ENCODE measurements at regions not wholly inside any gene's neighbourhood (a gene's known extent, or its start where the extent isn't known, plus 50 kb on each side); places are given as distances from the start of the nearest gene placed in this dataset.

- no peak for DNase-seq (ENCODE audit: low read depth in 6 of 9, low spot score in 9 of 9)
- no peaks in the 10 kb centered on the region for H3K36me3 ChIP-seq (ENCODE audit: control insufficient read depth in 2 of 2, insufficient read depth in 2 of 2, low read length in 1 of 2)
- 92% methylated on average over 8 of the region's 8 CpGs for WGBS
Measured at GRCh38 chrX:9087271-9088040, 53.5 kb upstream of the FAM9B start.

GRCh38 chrX:9088896-9089295, 55.0 kb upstream of the FAM9B start:
- Histone ChIP-seq H3K4me3 (ENCODE audit: low read length in 2 of 2) (no peak overlapping the region), H3K27me3 (ENCODE audit: control insufficient read depth in 2 of 2, insufficient read depth in 1 of 2, low read length in 1 of 2) (no peaks in the 10 kb centered on the region), H3K9me3 (ENCODE audit: control insufficient read depth in 2 of 2, insufficient read depth in 1 of 2, low read length in 1 of 2) (no peaks in the 10 kb centered on the region), H3K4me1 (ENCODE audit: control insufficient read depth in 2 of 2, insufficient read depth in 2 of 2, low read length in 2 of 2) (no peaks in the 10 kb centered on the region), H3K36me3 (ENCODE audit: control insufficient read depth in 2 of 2, insufficient read depth in 2 of 2, low read length in 1 of 2) (no peaks in the 10 kb centered on the region), H3K27ac (ENCODE audit: low read depth in 1 of 2, low read length in 1 of 2) (no peak overlapping the region)
- WGBS, result 100% methylated on average over 2 of the region's 2 CpGs
- DNase-seq (ENCODE audit: low read depth in 6 of 9, low spot score in 9 of 9), result no peak

More at GRCh38 chrX:9087271-9088040, 53.5 kb upstream of the FAM9B start:
- no peaks in the 10 kb centered on the region for H3K9me3 ChIP-seq (ENCODE audit: control insufficient read depth in 2 of 2, insufficient read depth in 1 of 2, low read length in 1 of 2)
- no peak overlapping the region for H3K4me3 ChIP-seq (ENCODE audit: low read length in 2 of 2)
- H3K27me3 ChIP-seq (ENCODE audit: control insufficient read depth in 2 of 2, insufficient read depth in 1 of 2, low read length in 1 of 2), result no peaks in the 10 kb centered on the region
- no peaks in the 10 kb centered on the region for H3K4me1 ChIP-seq (ENCODE audit: control insufficient read depth in 2 of 2, insufficient read depth in 2 of 2, low read length in 2 of 2)
- H3K27ac ChIP-seq (ENCODE audit: low read depth in 1 of 2, low read length in 1 of 2), result no peak overlapping the region

GRCh38 chrX:9090766-9091165, 56.8 kb upstream of the FAM9B start:
- H3K27ac ChIP-seq (ENCODE audit: low read depth in 1 of 2, low read length in 1 of 2), result no peak overlapping the region
- H3K36me3 ChIP-seq (ENCODE audit: control insufficient read depth in 2 of 2, insufficient read depth in 2 of 2, low read length in 1 of 2), result no peaks in the 10 kb centered on the region
- peaks cover 0 to 4% of the 10 kb centered on the region in 2 donors for H3K9me3 ChIP-seq (ENCODE audit: control insufficient read depth in 2 of 2, insufficient read depth in 1 of 2, low read length in 1 of 2)
- H3K27me3 ChIP-seq (ENCODE audit: control insufficient read depth in 2 of 2, insufficient read depth in 1 of 2, low read length in 1 of 2), result no peaks in the 10 kb centered on the region
- no peaks in the 10 kb centered on the region for H3K4me1 ChIP-seq (ENCODE audit: control insufficient read depth in 2 of 2, insufficient read depth in 2 of 2, low read length in 2 of 2)
- WGBS, result 100% methylated on average over 1 of the region's 1 CpG
- no peak for DNase-seq (ENCODE audit: low read depth in 6 of 9, low spot score in 9 of 9)
- no peak overlapping the region for H3K4me3 ChIP-seq (ENCODE audit: low read length in 2 of 2)

- H3K27me3 ChIP-seq (ENCODE audit: control insufficient read depth in 2 of 2, insufficient read depth in 1 of 2, low read length in 1 of 2), result no peaks in the 10 kb centered on the region
- no peaks in the 10 kb centered on the region for H3K4me1 ChIP-seq (ENCODE audit: control insufficient read depth in 2 of 2, insufficient read depth in 2 of 2, low read length in 2 of 2)
- DNase-seq (ENCODE audit: low read depth in 6 of 9, low spot score in 9 of 9), result no peak
- H3K4me3 ChIP-seq (ENCODE audit: low read length in 2 of 2), result no peak overlapping the region
- WGBS, result 94% methylated on average over 4 of the region's 4 CpGs
- peaks cover 0 to 4% of the 10 kb centered on the region in 2 donors for H3K9me3 ChIP-seq (ENCODE audit: control insufficient read depth in 2 of 2, insufficient read depth in 1 of 2, low read length in 1 of 2)
- H3K27ac ChIP-seq (ENCODE audit: low read depth in 1 of 2, low read length in 1 of 2), result no peak overlapping the region
- H3K36me3 ChIP-seq (ENCODE audit: control insufficient read depth in 2 of 2, insufficient read depth in 2 of 2, low read length in 1 of 2), result no peaks in the 10 kb centered on the region
Measured at GRCh38 chrX:9091258-9091657, 57.3 kb upstream of the FAM9B start.

GRCh38 chrX:9102956-9103355, 69.0 kb upstream of the FAM9B start:
- WGBS, result 98% methylated on average over 4 of the region's 4 CpGs
- no peak overlapping the region for H3K4me3 ChIP-seq (ENCODE audit: low read length in 2 of 2)
- no peaks in the 10 kb centered on the region for H3K27me3 ChIP-seq (ENCODE audit: control insufficient read depth in 2 of 2, insufficient read depth in 1 of 2, low read length in 1 of 2)
- no peaks in the 10 kb centered on the region for H3K9me3 ChIP-seq (ENCODE audit: control insufficient read depth in 2 of 2, insufficient read depth in 1 of 2, low read length in 1 of 2)
- no peaks in the 10 kb centered on the region for H3K4me1 ChIP-seq (ENCODE audit: control insufficient read depth in 2 of 2, insufficient read depth in 2 of 2, low read length in 2 of 2)
- H3K36me3 ChIP-seq (ENCODE audit: control insufficient read depth in 2 of 2, insufficient read depth in 2 of 2, low read length in 1 of 2), result no peaks in the 10 kb centered on the region
- no peak for DNase-seq (ENCODE audit: low read depth in 6 of 9, low spot score in 9 of 9)
- no peak overlapping the region for H3K27ac ChIP-seq (ENCODE audit: low read depth in 1 of 2, low read length in 1 of 2)

- WGBS, result 95% methylated on average over 1 of the region's 1 CpG
- Histone ChIP-seq H3K4me3 (ENCODE audit: low read length in 2 of 2) (no peak overlapping the region), H3K9me3 (ENCODE audit: control insufficient read depth in 2 of 2, insufficient read depth in 1 of 2, low read length in 1 of 2) (no peaks in the 10 kb centered on the region), H3K27ac (ENCODE audit: low read depth in 1 of 2, low read length in 1 of 2) (no peak overlapping the region), H3K27me3 (ENCODE audit: control insufficient read depth in 2 of 2, insufficient read depth in 1 of 2, low read length in 1 of 2) (no peaks in the 10 kb centered on the region), H3K4me1 (ENCODE audit: control insufficient read depth in 2 of 2, insufficient read depth in 2 of 2, low read length in 2 of 2) (no peaks in the 10 kb centered on the region), H3K36me3 (ENCODE audit: control insufficient read depth in 2 of 2, insufficient read depth in 2 of 2, low read length in 1 of 2) (no peaks in the 10 kb centered on the region)
- DNase-seq (ENCODE audit: low read depth in 6 of 9, low spot score in 9 of 9), result no peak
Measured at GRCh38 chrX:9108054-9108453, 74.1 kb upstream of the FAM9B start.

GRCh38 chrX:9110808-9111207, 76.9 kb upstream of the FAM9B start:
- H3K4me3 ChIP-seq (ENCODE audit: low read length in 2 of 2), result no peak overlapping the region
- no peak for DNase-seq (ENCODE audit: low read depth in 6 of 9, low spot score in 9 of 9)
- no peaks in the 10 kb centered on the region for H3K27me3 ChIP-seq (ENCODE audit: control insufficient read depth in 2 of 2, insufficient read depth in 1 of 2, low read length in 1 of 2)
- WGBS, result 91% methylated on average over 5 of the region's 5 CpGs
- H3K36me3 ChIP-seq (ENCODE audit: control insufficient read depth in 2 of 2, insufficient read depth in 2 of 2, low read length in 1 of 2), result no peaks in the 10 kb centered on the region
- H3K9me3 ChIP-seq (ENCODE audit: control insufficient read depth in 2 of 2, insufficient read depth in 1 of 2, low read length in 1 of 2), result no peaks in the 10 kb centered on the region
- no peak overlapping the region for H3K27ac ChIP-seq (ENCODE audit: low read depth in 1 of 2, low read length in 1 of 2)
- no peaks in the 10 kb centered on the region for H3K4me1 ChIP-seq (ENCODE audit: control insufficient read depth in 2 of 2, insufficient read depth in 2 of 2, low read length in 2 of 2)

- DNase-seq (ENCODE audit: low read depth in 6 of 9, low spot score in 9 of 9), result no peak
- no peaks in the 10 kb centered on the region for H3K4me1 ChIP-seq (ENCODE audit: control insufficient read depth in 2 of 2, insufficient read depth in 2 of 2, low read length in 2 of 2)
Measured at GRCh38 chrX:9114245-9114644, 80.3 kb upstream of the FAM9B start.

GRCh38 chrX:9117851-9118250, 83.9 kb upstream of the FAM9B start:
- no peak overlapping the region for H3K4me3 ChIP-seq (ENCODE audit: low read length in 2 of 2)
- H3K4me1 ChIP-seq (ENCODE audit: control insufficient read depth in 2 of 2, insufficient read depth in 2 of 2, low read length in 2 of 2), result no peaks in the 10 kb centered on the region
- WGBS, result 100% methylated on average over 1 of the region's 1 CpG
- no peaks in the 10 kb centered on the region for H3K9me3 ChIP-seq (ENCODE audit: control insufficient read depth in 2 of 2, insufficient read depth in 1 of 2, low read length in 1 of 2)
- DNase-seq (ENCODE audit: low read depth in 6 of 9, low spot score in 9 of 9), result no peak
- no peaks in the 10 kb centered on the region for H3K27me3 ChIP-seq (ENCODE audit: control insufficient read depth in 2 of 2, insufficient read depth in 1 of 2, low read length in 1 of 2)
- no peak overlapping the region for H3K27ac ChIP-seq (ENCODE audit: low read depth in 1 of 2, low read length in 1 of 2)
- no peaks in the 10 kb centered on the region for H3K36me3 ChIP-seq (ENCODE audit: control insufficient read depth in 2 of 2, insufficient read depth in 2 of 2, low read length in 1 of 2)

More at GRCh38 chrX:9114245-9114644, 80.3 kb upstream of the FAM9B start:
- no peak overlapping the region for H3K4me3 ChIP-seq (ENCODE audit: low read length in 2 of 2)
- H3K27me3 ChIP-seq (ENCODE audit: control insufficient read depth in 2 of 2, insufficient read depth in 1 of 2, low read length in 1 of 2), result no peaks in the 10 kb centered on the region
- no peak overlapping the region for H3K27ac ChIP-seq (ENCODE audit: low read depth in 1 of 2, low read length in 1 of 2)
- H3K36me3 ChIP-seq (ENCODE audit: control insufficient read depth in 2 of 2, insufficient read depth in 2 of 2, low read length in 1 of 2), result no peaks in the 10 kb centered on the region
- WGBS, result 97% methylated on average over 2 of the region's 2 CpGs
- no peaks in the 10 kb centered on the region for H3K9me3 ChIP-seq (ENCODE audit: control insufficient read depth in 2 of 2, insufficient read depth in 1 of 2, low read length in 1 of 2)
